OCI-LY7 (cell line): ENCODE measurements at regions not wholly inside any gene's neighbourhood (a gene's known extent, or its start where the extent isn't known, plus 50 kb on each side); places are given as distances from the start of the nearest gene placed in this dataset.

Experiments used
- BruUV-seq: library from RNA; stranded (reverse); fragments of 400-500 nt; replicated peaks from 2 replicates; lab custom pipeline; 2021; lab: Mats Ljungman, UMichigan
- CTCF ChIA-PET: fragments of 300-600 bp; sonication (Branson Sonifier 250); formaldehyde crosslinking; loops from one replicate; lab custom pipeline; 2022; ENCODE audit warnings: antibody characterized with exemption; ENCODE audit not compliant: unreplicated experiment; lab: Charles Lee
- POLR2A ChIA-PET: fragments of 300-600 bp; sonication (Branson Sonifier 250); formaldehyde crosslinking; loops from one replicate; lab custom pipeline; 2022; ENCODE audit warnings: antibody characterized with exemption; lab: Charles Lee
- DNase-seq: peaks from one replicate; pipeline ENCODE4 v3.0.0-alpha.2; 2015; ENCODE audit warnings: low spot score
- H2AFZ ChIP-seq: fragments of 200-600 bp; sonication (generic), shearing (Covaris generic); 2 replicates; pipeline ENCODE4 v1.6.1; 2014; ENCODE audit warnings: mild to moderate bottlenecking, antibody characterized with exemption, low read length, moderate library complexity
- H3K27ac ChIP-seq: fragments of 200-600 bp; sonication (generic); 2 replicates; pipeline ENCODE4 v1.5.1; 2014; ENCODE audit warnings: mixed run types, low read depth, mild to moderate bottlenecking, moderate library complexity, low read length, inconsistent platforms; ENCODE audit not compliant: poor library complexity, severe bottlenecking
- H3K36me3 ChIP-seq: fragments of 200-600 bp; sonication (generic); 2 replicates; pipeline ENCODE4 v1.6.1; 2014; ENCODE audit warnings: mild to moderate bottlenecking, antibody characterized with exemption, low read length, moderate library complexity, mixed read lengths; ENCODE audit not compliant: insufficient read depth
- H3K4me1 ChIP-seq: fragments of 200-600 bp; sonication (generic); 2 replicates; pipeline ENCODE4 v1.5.1; 2014; ENCODE audit warnings: mild to moderate bottlenecking, low read length; ENCODE audit not compliant: insufficient read depth, poor library complexity, severe bottlenecking
- H3K4me2 ChIP-seq: fragments of 200-600 bp; sonication (generic); 2 replicates; pipeline ENCODE4 v1.6.1; 2014; ENCODE audit warnings: mild to moderate bottlenecking, low read length
- H3K4me3 ChIP-seq: fragments of 200-600 bp; sonication (generic); 2 replicates; pipeline ENCODE4 v1.5.1; 2014; ENCODE audit warnings: mild to moderate bottlenecking, low read depth, low read length; ENCODE audit not compliant: poor library complexity, severe bottlenecking
- H3K79me2 ChIP-seq: fragments of 200-600 bp; sonication (generic); 2 replicates; pipeline ENCODE4 v1.6.1; 2016; ENCODE audit warnings: low read depth, mild to moderate bottlenecking, low read length, moderate library complexity, mixed read lengths; ENCODE audit not compliant: insufficient read depth
- H3K9me2 ChIP-seq: fragments of 200-600 bp; sonication (generic); 2 replicates; pipeline ENCODE4 v1.6.1; 2016; ENCODE audit warnings: mild to moderate bottlenecking, low read length, mixed read lengths; ENCODE audit not compliant: insufficient read depth
- H3K9me3 ChIP-seq: fragments of 200-600 bp; sonication (generic); 2 replicates; pipeline ENCODE4 v1.6.1; 2014; ENCODE audit warnings: mild to moderate bottlenecking, mixed run types, low read length, mixed read lengths
- H4K20me1 ChIP-seq: fragments of 200-600 bp; sonication (generic); 2 replicates; pipeline ENCODE4 v1.6.1; 2014; ENCODE audit warnings: mild to moderate bottlenecking, antibody characterized with exemption, low read length, moderate library complexity, mixed read lengths; ENCODE audit not compliant: insufficient read depth
- CTCF ChIP-seq: fragments of 200-600 bp; sonication (generic); conservative IDR thresholded peaks from 2 replicates; pipeline ENCODE4 v1.5.1; 2014; ENCODE audit warnings: mild to moderate bottlenecking, antibody characterized with exemption, low read length, moderate library complexity, mixed read lengths
- EZH2phosphoT487 ChIP-seq: fragments of 200-600 bp; sonication (generic); IDR thresholded peaks from 2 replicates; pipeline ENCODE4 v1.6.1; 2018; ENCODE audit warnings: low read depth, borderline replicate concordance, mild to moderate bottlenecking, mixed run types, antibody characterized with exemption, low read length, moderate library complexity, mixed read lengths
- intact Hi-C: fragments of 100-400 bp; cut with micrococcal nuclease; formaldehyde crosslinking; loops from one replicate; pipeline ENCODE4 v1.10.0; 2022; ENCODE audit not compliant: unreplicated experiment

GRCh38 chr4:44538534-44538933 lies 89.9 kb upstream of the KCTD8 start:
- no peak for DNase-seq
- no peak overlapping the region for H2AFZ ChIP-seq
- no peaks in the 10 kb centered on the region for H3K36me3 ChIP-seq
- H3K27ac ChIP-seq, result no peak overlapping the region
- no TSS peak for BruUV-seq
- H4K20me1 ChIP-seq, result no peaks in the 10 kb centered on the region
- no peaks in the 10 kb centered on the region for H3K9me3 ChIP-seq
- intact Hi-C loops, result no loop called here
- CTCF ChIA-PET, result no interaction called here
- POLR2A ChIA-PET, result no interaction called here
- no peaks in the 10 kb centered on the region for H3K9me2 ChIP-seq
- H3K4me1 ChIP-seq, result no peaks in the 10 kb centered on the region
- TF ChIP-seq CTCF (no peak), EZH2phosphoT487 (no peak)
- H3K79me2 ChIP-seq, result no peaks in the 10 kb centered on the region
- H3K4me3 ChIP-seq, result no peak overlapping the region
- H3K4me2 ChIP-seq, result no peak overlapping the region

GRCh38 chr4:44535981-44536380 lies 87.4 kb upstream of the KCTD8 start:
- POLR2A ChIA-PET, result interaction anchor here (0.6 kb wide), 1 partner anchor 20 kb away, joined by 3 read pairs; no protein-coding TSS in a partner anchor
- intact Hi-C loops, result no loop called here

GRCh38 chr4:44532851-44533250 lies 84.2 kb upstream of the KCTD8 start:
- Histone ChIP-seq H3K4me2 (no peak overlapping the region), H3K27ac (no peak overlapping the region), H3K36me3 (no peaks in the 10 kb centered on the region), H3K9me3 (no peaks in the 10 kb centered on the region), H3K9me2 (no peaks in the 10 kb centered on the region), H3K79me2 (no peaks in the 10 kb centered on the region), H3K4me3 (no peak overlapping the region), H4K20me1 (no peaks in the 10 kb centered on the region), H2AFZ (no peak overlapping the region), H3K4me1 (no peaks in the 10 kb centered on the region)
- intact Hi-C loops, result no loop called here
- CTCF ChIA-PET, result no interaction called here
- no peak for TF ChIP-seq CTCF
- no peak for DNase-seq
- no TSS peak for BruUV-seq
- POLR2A ChIA-PET, result no interaction called here

More at GRCh38 chr4:44535981-44536380, 87.4 kb upstream of the KCTD8 start:
- Histone ChIP-seq H4K20me1 (no peaks in the 10 kb centered on the region), H3K4me2 (no peak overlapping the region), H3K9me2 (no peaks in the 10 kb centered on the region), H3K79me2 (no peaks in the 10 kb centered on the region), H3K36me3 (no peaks in the 10 kb centered on the region), H3K4me3 (no peak overlapping the region), H3K9me3 (no peaks in the 10 kb centered on the region), H2AFZ (no peak overlapping the region), H3K4me1 (no peaks in the 10 kb centered on the region), H3K27ac (no peak overlapping the region)
- TF ChIP-seq CTCF (no peak), EZH2phosphoT487 (no peak)
- BruUV-seq, result no TSS peak
- CTCF ChIA-PET, result no interaction called here
- no peak for DNase-seq
